ENCODE measurements at regions not wholly inside any gene's neighbourhood (a gene's known extent, or its start where the extent isn't known, plus 50 kb on each side); places are given as distances from the start of the nearest gene placed in this dataset.

DNA sequence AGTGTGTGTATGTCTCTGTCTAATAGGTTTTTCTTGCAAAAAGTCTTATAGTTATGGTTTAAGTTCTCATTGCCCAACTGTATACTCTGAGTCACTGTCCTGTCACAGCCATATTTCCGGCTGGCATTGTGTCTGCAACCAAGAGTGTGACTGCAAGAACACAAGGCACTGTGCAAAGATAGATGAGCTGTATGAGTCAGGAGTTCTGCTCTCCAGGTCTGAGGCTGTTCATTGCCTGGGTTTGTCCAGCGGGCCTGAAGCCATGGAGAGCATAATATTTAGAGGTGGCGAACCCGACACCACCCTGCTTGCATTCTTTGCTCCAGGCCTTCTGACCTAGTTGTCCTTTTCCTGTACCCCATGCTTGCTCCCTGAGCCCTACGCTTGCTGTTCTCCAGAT is 50.9 kb upstream of the CNIH3 start:
- no peaks in the 10 kb centered on the region for H3K36me3 ChIP-seq
- H3K9me3 ChIP-seq: no peaks in the 10 kb centered on the region
- intact Hi-C loops (cut with DNase I): no loop called here
- H3K4me1 ChIP-seq: no peaks in the 10 kb centered on the region
- DNase-seq (peak; percentile 46), ATAC-seq (peak; percentile 67 to 87)
- TF ChIP-seq CTCF (IDR thresholded peaks at IDR 0.05): no peak
- H3K4me3 ChIP-seq: no peak overlapping the region
- H3K27ac ChIP-seq: no peak overlapping the region
- H3K27me3 ChIP-seq (ENCODE audit: low read depth): no peaks in the 10 kb centered on the region

DNA sequence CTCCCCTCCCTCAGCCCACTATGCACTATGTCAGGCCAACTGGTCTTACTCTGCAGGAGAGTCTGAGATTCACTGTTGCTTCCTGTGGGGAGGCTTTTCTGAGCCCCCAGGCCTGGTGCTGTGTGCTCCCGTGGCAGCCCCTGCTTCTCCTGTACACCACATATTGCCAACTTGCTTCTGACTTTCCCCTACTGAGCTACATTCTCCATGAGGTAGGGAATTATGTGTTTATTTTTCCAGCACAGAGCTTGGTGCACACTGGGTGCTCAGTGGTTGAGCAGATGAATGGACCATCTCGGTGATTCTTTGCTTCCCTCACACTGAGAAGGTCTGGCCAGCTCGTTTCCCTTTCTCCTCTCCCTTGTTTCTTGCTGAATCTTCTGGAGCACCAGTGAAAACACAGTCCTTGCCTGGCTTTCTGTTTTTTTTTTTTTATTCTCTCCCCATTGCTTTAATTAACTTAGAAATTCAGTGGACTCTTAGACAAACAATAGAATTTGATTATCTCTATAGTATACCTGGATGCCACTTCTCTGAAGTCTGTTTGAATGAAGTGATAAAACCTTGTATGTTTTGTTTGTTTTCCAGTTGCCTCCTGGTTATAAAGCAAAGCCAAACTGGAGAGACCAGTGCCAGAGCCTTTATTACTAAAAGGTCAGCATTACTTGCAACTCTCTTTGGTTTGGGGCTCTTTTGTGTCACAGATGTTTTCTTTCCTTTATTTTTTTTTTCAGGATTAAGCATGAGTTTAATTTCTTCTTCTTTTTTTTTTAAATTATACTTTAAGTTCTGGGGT is 50.3 kb upstream of the CNIH3 start:
- Histone ChIP-seq H3K27ac (no peak overlapping the region), H3K36me3 (no peaks in the 10 kb centered on the region)
- ATAC-seq: no peak

More for the DNA sequence above, 50.3 kb upstream of the CNIH3 start:
- Histone ChIP-seq H3K4me1 (no peaks in the 10 kb centered on the region), H3K27me3 (ENCODE audit: low read depth) (no peaks in the 10 kb centered on the region), H3K4me3 (no peak overlapping the region), H3K9me3 (no peaks in the 10 kb centered on the region)
- intact Hi-C loops (cut with DNase I): no loop called here
- no peak for DNase-seq
- TF ChIP-seq CTCF (IDR thresholded peaks at IDR 0.05): no peak

Data from lower lobe of right lung (tissue), 2 donors.